ENCODE measurements at regions not wholly inside any gene's neighbourhood (a gene's known extent, or its start where the extent isn't known, plus 50 kb on each side); places are given as distances from the start of the nearest gene placed in this dataset.

DNA sequence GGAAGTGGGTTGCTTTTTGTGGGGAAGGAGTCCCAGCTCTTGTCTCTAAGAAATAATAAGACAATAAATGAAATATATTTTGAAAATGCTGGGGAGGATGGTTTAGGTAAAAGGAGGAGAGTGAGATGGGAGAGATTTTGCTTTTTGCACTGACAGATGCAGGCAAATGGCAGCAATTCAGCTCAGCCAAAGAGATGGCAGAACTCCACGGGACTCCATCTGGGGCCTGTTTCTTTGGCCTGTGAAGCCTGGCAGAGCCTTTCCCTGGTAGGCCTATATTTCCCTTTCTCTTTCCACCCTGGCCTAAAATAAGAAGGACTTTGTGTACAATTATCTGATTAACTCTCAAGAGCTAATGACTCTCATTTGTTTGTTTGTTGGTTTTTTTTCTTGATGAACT, 1525.1 kb downstream of the CDH11 start:
- TF ChIP-seq, protein P1, sequence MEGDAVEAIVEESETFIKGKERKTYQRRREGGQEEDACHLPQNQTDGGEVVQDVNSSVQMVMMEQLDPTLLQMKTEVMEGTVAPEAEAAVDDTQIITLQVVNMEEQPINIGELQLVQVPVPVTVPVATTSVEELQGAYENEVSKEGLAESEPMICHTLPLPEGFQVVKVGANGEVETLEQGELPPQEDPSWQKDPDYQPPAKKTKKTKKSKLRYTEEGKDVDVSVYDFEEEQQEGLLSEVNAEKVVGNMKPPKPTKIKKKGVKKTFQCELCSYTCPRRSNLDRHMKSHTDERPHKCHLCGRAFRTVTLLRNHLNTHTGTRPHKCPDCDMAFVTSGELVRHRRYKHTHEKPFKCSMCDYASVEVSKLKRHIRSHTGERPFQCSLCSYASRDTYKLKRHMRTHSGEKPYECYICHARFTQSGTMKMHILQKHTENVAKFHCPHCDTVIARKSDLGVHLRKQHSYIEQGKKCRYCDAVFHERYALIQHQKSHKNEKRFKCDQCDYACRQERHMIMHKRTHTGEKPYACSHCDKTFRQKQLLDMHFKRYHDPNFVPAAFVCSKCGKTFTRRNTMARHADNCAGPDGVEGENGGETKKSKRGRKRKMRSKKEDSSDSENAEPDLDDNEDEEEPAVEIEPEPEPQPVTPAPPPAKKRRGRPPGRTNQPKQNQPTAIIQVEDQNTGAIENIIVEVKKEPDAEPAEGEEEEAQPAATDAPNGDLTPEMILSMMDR (IDR thresholded peaks at IDR 0.05): no peak
- TF ChIP-seq POLR2AphosphoS5 (IDR thresholded peaks at IDR 0.05) (no peak), POLR2A (IDR thresholded peaks at IDR 0.05) (no peak)

Measured in transverse colon (tissue), 4 donors.